Fibroblast of pulmonary artery (primary cell): ENCODE measurements at regions not wholly inside any gene's neighbourhood (a gene's known extent, or its start where the extent isn't known, plus 50 kb on each side); places are given as distances from the start of the nearest gene placed in this dataset.

Source experiments
- DNase-seq: peaks from one replicate; pipeline ENCODE4 v3.0.0-alpha.2; 2010; ENCODE audit warnings: low read depth
- H3K4me3 ChIP-seq: replicated peaks from 2 replicates; pipeline ENCODE4 v1.5.1; 2011; ENCODE audit warnings: low read depth, mild to moderate bottlenecking, control low read depth, low read length, moderate library complexity
- CTCF ChIP-seq: IDR thresholded peaks from 2 replicates; pipeline ENCODE4 v1.5.1; 2011; ENCODE audit warnings: mild to moderate bottlenecking, control low read depth, low read length, inconsistent platforms; ENCODE audit errors: missing control alignments

- no peak for DNase-seq
- H3K4me3 ChIP-seq, result no peak overlapping the region
- no peak for TF ChIP-seq CTCF
Observed at GRCh38 chr15:93846148-93846547, 385.2 kb upstream of the MCTP2 start.

GRCh38 chr15:93837450-93837849 is 393.9 kb upstream of the MCTP2 start:
- DNase-seq, result no peak
- H3K4me3 ChIP-seq, result no peak overlapping the region
- no peak for TF ChIP-seq CTCF

GRCh38 chr15:93835344-93835743 is 396.0 kb upstream of the MCTP2 start:
- no peak for DNase-seq
- no peak overlapping the region for H3K4me3 ChIP-seq
- TF ChIP-seq CTCF, result no peak

GRCh38 chr15:93831641-93832040 is 399.7 kb upstream of the MCTP2 start:
- DNase-seq, result no peak
- no peak overlapping the region for H3K4me3 ChIP-seq
- no peak for TF ChIP-seq CTCF

- no peak overlapping the region for H3K4me3 ChIP-seq
- TF ChIP-seq CTCF, result no peak
- no peak for DNase-seq
Observed at GRCh38 chr15:93830221-93831080, 400.9 kb upstream of the MCTP2 start.

- no peak for TF ChIP-seq CTCF
- peak; percentile 55 for DNase-seq
- H3K4me3 ChIP-seq, result no peak overlapping the region
Observed at GRCh38 chr15:93829115-93829870, 402.1 kb upstream of the MCTP2 start.
